ENCODE measurements at regions not wholly inside any gene's neighbourhood (a gene's known extent, or its start where the extent isn't known, plus 50 kb on each side); places are given as distances from the start of the nearest gene placed in this dataset.

DNA sequence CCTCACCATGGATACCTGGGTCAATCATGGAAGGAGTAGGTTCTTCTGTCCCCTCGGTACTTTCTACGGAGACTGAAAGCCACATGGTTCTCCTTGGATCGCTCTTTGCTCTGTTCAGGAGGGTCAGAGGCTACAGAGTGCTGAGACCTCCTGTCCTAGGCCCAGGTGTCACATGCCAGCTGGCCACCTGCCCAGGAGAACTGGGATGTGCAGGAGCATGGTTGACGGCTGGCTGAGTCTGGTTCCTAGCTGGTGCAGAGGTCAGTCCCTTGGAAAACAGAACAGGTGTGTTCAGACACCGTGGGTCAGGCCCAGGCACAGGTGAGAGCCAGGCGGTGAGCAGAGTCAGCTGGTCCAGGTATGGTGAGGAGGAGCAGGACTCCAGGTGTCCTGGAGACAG lies 416.3 kb downstream of the IRX1 start:
- no peak for DNase-seq (ENCODE audit: low spot score)
- no peak overlapping the region for H3K27ac ChIP-seq
- intact Hi-C loops (cut with DNase I) = no loop called here
- no peaks in the 10 kb centered on the region for H3K27me3 ChIP-seq (replicated peaks; ENCODE audit: insufficient read depth)
- WGBS = 93% methylated on average over 5 of the region's 6 CpGs
- TF ChIP-seq, protein P1, sequence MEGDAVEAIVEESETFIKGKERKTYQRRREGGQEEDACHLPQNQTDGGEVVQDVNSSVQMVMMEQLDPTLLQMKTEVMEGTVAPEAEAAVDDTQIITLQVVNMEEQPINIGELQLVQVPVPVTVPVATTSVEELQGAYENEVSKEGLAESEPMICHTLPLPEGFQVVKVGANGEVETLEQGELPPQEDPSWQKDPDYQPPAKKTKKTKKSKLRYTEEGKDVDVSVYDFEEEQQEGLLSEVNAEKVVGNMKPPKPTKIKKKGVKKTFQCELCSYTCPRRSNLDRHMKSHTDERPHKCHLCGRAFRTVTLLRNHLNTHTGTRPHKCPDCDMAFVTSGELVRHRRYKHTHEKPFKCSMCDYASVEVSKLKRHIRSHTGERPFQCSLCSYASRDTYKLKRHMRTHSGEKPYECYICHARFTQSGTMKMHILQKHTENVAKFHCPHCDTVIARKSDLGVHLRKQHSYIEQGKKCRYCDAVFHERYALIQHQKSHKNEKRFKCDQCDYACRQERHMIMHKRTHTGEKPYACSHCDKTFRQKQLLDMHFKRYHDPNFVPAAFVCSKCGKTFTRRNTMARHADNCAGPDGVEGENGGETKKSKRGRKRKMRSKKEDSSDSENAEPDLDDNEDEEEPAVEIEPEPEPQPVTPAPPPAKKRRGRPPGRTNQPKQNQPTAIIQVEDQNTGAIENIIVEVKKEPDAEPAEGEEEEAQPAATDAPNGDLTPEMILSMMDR (IDR thresholded peaks at IDR 0.05) = no peak
- no peak for TF ChIP-seq POLR2AphosphoS5 (IDR thresholded peaks at IDR 0.05)
- no peak for TF ChIP-seq POLR2A (IDR thresholded peaks at IDR 0.05)
- H3K4me3 ChIP-seq = no peak overlapping the region
- H3K36me3 ChIP-seq = no peaks in the 10 kb centered on the region
- H3K9me3 ChIP-seq = no peaks in the 10 kb centered on the region
- H3K4me1 ChIP-seq (replicated peaks) = no peaks in the 10 kb centered on the region

GRCh38 chr5:4013106-4013898 lies 417.7 kb downstream of the IRX1 start:
- intact Hi-C loops (cut with DNase I) = no loop called here

DNA sequence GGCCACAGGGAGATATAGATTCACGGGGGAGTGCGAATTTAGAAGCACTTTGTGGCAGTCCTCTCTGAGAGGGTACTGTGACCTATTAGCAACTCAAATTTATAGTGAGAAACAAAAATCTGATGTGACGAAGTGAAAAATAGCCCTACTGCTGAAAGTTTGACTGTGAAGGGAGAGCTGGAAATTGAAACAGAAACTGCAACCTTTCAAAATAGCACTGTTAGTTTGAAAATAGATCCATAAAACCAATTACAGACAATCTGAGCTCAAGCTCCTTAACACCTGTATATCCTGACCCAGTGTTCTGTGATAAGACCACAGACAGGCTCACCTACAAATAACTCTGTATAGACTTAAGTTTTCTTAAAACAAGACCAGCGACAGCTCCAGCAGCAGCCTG lies 420.1 kb downstream of the IRX1 start:
- TF ChIP-seq, protein P1 (IDR thresholded peaks at IDR 0.05) = no peak
- TF ChIP-seq POLR2A (IDR thresholded peaks at IDR 0.05) = no peak
- TF ChIP-seq POLR2AphosphoS5 (IDR thresholded peaks at IDR 0.05) = no peak
- intact Hi-C loops (cut with DNase I) = no loop called here
- DNase-seq (ENCODE audit: low spot score) = no peak
- H3K9me3 ChIP-seq = no peaks in the 10 kb centered on the region
- no peaks in the 10 kb centered on the region for H3K4me1 ChIP-seq (replicated peaks)
- no peaks in the 10 kb centered on the region for H3K27me3 ChIP-seq (replicated peaks; ENCODE audit: insufficient read depth)
- no peaks in the 10 kb centered on the region for H3K36me3 ChIP-seq
- H3K27ac ChIP-seq = no peak overlapping the region
- 75% methylated on average over 4 of the region's 4 CpGs for WGBS
- no peak overlapping the region for H3K4me3 ChIP-seq

More at GRCh38 chr5:4013106-4013898, 417.7 kb downstream of the IRX1 start:
- no peaks in the 10 kb centered on the region for H3K4me1 ChIP-seq (replicated peaks)
- TF ChIP-seq POLR2AphosphoS5 (IDR thresholded peaks at IDR 0.05) (no peak), POLR2A (IDR thresholded peaks at IDR 0.05) (no peak)
- TF ChIP-seq, protein P1 (IDR thresholded peaks at IDR 0.05) = no peak
- 78% methylated on average over 20 of the region's 20 CpGs for WGBS
- no peaks in the 10 kb centered on the region for H3K36me3 ChIP-seq
- no peak overlapping the region for H3K4me3 ChIP-seq
- H3K27me3 ChIP-seq (replicated peaks; ENCODE audit: insufficient read depth) = no peaks in the 10 kb centered on the region
- no peaks in the 10 kb centered on the region for H3K9me3 ChIP-seq
- DNase-seq (ENCODE audit: low spot score) = no peak
- H3K27ac ChIP-seq = no peak overlapping the region

DNA sequence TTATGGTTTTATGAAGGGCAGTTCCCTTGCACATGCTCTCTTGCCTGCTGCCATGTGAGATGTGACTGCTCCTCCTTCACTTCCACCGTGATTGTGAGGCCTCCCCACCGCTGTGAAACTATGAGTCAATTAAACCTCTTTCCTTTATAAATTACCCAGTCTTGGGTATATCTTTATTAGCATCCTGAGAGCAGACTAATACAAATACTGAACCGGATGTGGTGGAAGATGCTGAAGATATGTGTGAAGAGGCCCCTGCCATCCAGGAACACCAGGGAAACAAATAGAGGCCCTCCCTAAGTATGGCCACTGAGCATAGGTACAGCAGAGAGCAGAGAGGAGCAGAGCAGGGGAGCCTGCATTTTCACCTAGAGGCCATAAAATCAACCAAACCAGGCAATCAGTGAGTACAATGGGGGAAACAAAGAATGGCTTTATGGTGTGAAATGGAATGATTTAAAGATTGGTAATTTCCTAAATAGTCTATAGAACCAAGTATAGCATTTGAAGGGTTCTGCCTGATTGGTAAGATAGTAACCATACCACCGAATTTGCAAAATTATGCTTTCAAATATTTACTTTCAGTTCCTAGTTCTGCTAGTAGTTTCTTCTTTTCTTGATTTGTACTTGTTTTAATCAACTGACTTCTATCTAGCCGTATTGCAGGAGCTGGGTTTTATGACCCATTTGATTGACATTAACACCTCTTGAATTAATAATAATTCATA lies 421.6 kb downstream of the IRX1 start:
- 57% methylated on average over 5 of the region's 5 CpGs for WGBS
- TF ChIP-seq POLR2AphosphoS5 (IDR thresholded peaks at IDR 0.05) (no peak), POLR2A (IDR thresholded peaks at IDR 0.05) (no peak)
- TF ChIP-seq, protein P1 (IDR thresholded peaks at IDR 0.05) = no peak
- intact Hi-C loops (cut with DNase I) = no loop called here
- Histone ChIP-seq H3K4me1 (replicated peaks) (no peaks in the 10 kb centered on the region), H3K36me3 (no peaks in the 10 kb centered on the region), H3K27ac (no peak overlapping the region), H3K9me3 (no peaks in the 10 kb centered on the region), H3K27me3 (replicated peaks; ENCODE audit: insufficient read depth) (no peaks in the 10 kb centered on the region), H3K4me3 (no peak overlapping the region)
- DNase-seq (ENCODE audit: low spot score) = no peak

Measured in prostate gland (tissue), 2 donors.